Smooth muscle cell (in vitro differentiated cells): ENCODE measurements at regions not wholly inside any gene's neighbourhood (a gene's known extent, or its start where the extent isn't known, plus 50 kb on each side); places are given as distances from the start of the nearest gene placed in this dataset.

Experiments
- DNase-seq: peaks from one replicate; lab custom pipeline; 2025; ENCODE audit not compliant: unreplicated experiment; lab: John Stamatoyannopoulos, UW
- H2AFZ ChIP-seq: fragments of 200-600 bp; sonication (generic); 2 replicates; pipeline ENCODE4 v1.6.0; 2016; ENCODE audit warnings: antibody characterized with exemption, low read depth, mild to moderate bottlenecking
- H3F3A ChIP-seq: fragments of 200-600 bp; sonication (generic); 2 replicates; pipeline ENCODE4 v1.6.0; 2017; ENCODE audit warnings: antibody characterized with exemption, low read depth
- H3K27ac ChIP-seq: fragments of 200-600 bp; sonication (generic); 2 replicates; pipeline ENCODE4 v1.5.1; 2016; ENCODE audit warnings: low read depth, mild to moderate bottlenecking
- H3K27me3 ChIP-seq: fragments of 200-600 bp; sonication (generic); 2 replicates; pipeline ENCODE4 v1.6.1; 2016; ENCODE audit warnings: low read depth, mild to moderate bottlenecking
- H3K36me3 ChIP-seq: fragments of 200-600 bp; sonication (generic); 2 replicates; pipeline ENCODE4 v1.5.1; 2016; ENCODE audit warnings: low read depth
- H3K4me1 ChIP-seq: fragments of 200-600 bp; sonication (generic); 2 replicates; pipeline ENCODE4 v1.5.1; 2016; ENCODE audit warnings: low read depth
- H3K4me2 ChIP-seq: fragments of 200-600 bp; sonication (generic); 2 replicates; pipeline ENCODE4 v1.6.0; 2016; ENCODE audit warnings: mild to moderate bottlenecking
- H3K4me3 ChIP-seq: fragments of 200-600 bp; sonication (generic); 2 replicates; pipeline ENCODE4 v1.5.1; 2016; ENCODE audit warnings: mild to moderate bottlenecking
- H3K79me2 ChIP-seq: fragments of 200-600 bp; sonication (generic); 2 replicates; pipeline ENCODE4 v1.6.0; 2016; ENCODE audit warnings: low read depth, mild to moderate bottlenecking
- H3K9ac ChIP-seq: fragments of 200-600 bp; sonication (generic); 2 replicates; pipeline ENCODE4 v1.6.0; 2016; ENCODE audit warnings: low read depth
- H3K9me3 ChIP-seq: fragments of 200-600 bp; sonication (generic); replicated peaks from 2 replicates; pipeline ENCODE4 v1.5.1; 2016; ENCODE audit warnings: low read depth
- H4K20me1 ChIP-seq: fragments of 200-600 bp; sonication (generic); 2 replicates; pipeline ENCODE4 v1.6.0; 2016; ENCODE audit warnings: low read depth
- CTCF ChIP-seq: fragments of 200-600 bp; sonication (generic); IDR thresholded peaks from 2 replicates; pipeline ENCODE4 v1.5.1; 2017; ENCODE audit warnings: borderline replicate concordance, mild to moderate bottlenecking, antibody characterized with exemption; ENCODE audit not compliant: insufficient read depth, poor library complexity, severe bottlenecking
- WGBS: methylation state at CpG from one replicate; pipeline ENCODE4 v1.1.7; 2016; ENCODE audit warnings: low lambda C conversion rate; 5-methylcytosine and 5-hydroxymethylcytosine counted together

- H3K79me2 ChIP-seq = no peaks in the 10 kb centered on the region
- WGBS = 96% methylated on average over 5 of the region's 5 CpGs
- no peaks in the 10 kb centered on the region for H3K9me3 ChIP-seq
- H3K36me3 ChIP-seq = no peaks in the 10 kb centered on the region
- no peak for DNase-seq
- H3K9ac ChIP-seq = no peak overlapping the region
- H3K27me3 ChIP-seq = peaks cover 11% of the 10 kb centered on the region
- H3K27ac ChIP-seq = no peak overlapping the region
- no peak for TF ChIP-seq CTCF
- H3K4me1 ChIP-seq = no peaks in the 10 kb centered on the region
- H3K4me2 ChIP-seq = no peak overlapping the region
- H3K4me3 ChIP-seq = no peak overlapping the region
- H2AFZ ChIP-seq = no peak overlapping the region
- no peaks in the 10 kb centered on the region for H4K20me1 ChIP-seq
- H3F3A ChIP-seq = no peaks in the 10 kb centered on the region
Measured at GRCh38 chr11:10993640-10994039, 135.8 kb upstream of the ZBED5 start.

- no peak for DNase-seq
- Histone ChIP-seq H3K36me3 (no peaks in the 10 kb centered on the region), H3K9ac (no peak overlapping the region), H3K4me1 (no peaks in the 10 kb centered on the region), H3K9me3 (no peaks in the 10 kb centered on the region), H4K20me1 (no peaks in the 10 kb centered on the region), H3K27me3 (peaks cover 8% of the 10 kb centered on the region), H3K4me3 (no peak overlapping the region), H3K79me2 (no peaks in the 10 kb centered on the region), H3F3A (no peaks in the 10 kb centered on the region), H3K27ac (no peak overlapping the region), H2AFZ (no peak overlapping the region), H3K4me2 (no peak overlapping the region)
- no peak for TF ChIP-seq CTCF
- 72% methylated on average over 3 of the region's 3 CpGs for WGBS
Measured at GRCh38 chr11:10993186-10993585, 135.3 kb upstream of the ZBED5 start.

- WGBS = 87% methylated on average over 4 of the region's 4 CpGs
- Histone ChIP-seq H3K36me3 (no peaks in the 10 kb centered on the region), H3K4me1 (no peaks in the 10 kb centered on the region), H3K79me2 (no peaks in the 10 kb centered on the region), H3F3A (no peaks in the 10 kb centered on the region), H2AFZ (no peak overlapping the region), H4K20me1 (no peaks in the 10 kb centered on the region), H3K27ac (no peak overlapping the region), H3K4me3 (no peak overlapping the region), H3K4me2 (no peak overlapping the region), H3K9ac (no peak overlapping the region), H3K9me3 (no peaks in the 10 kb centered on the region), H3K27me3 (no peaks in the 10 kb centered on the region)
- no peak for TF ChIP-seq CTCF
- no peak for DNase-seq
Measured at GRCh38 chr11:10991393-10991792, 133.5 kb upstream of the ZBED5 start.

GRCh38 chr11:10990637-10991193 is 132.9 kb upstream of the ZBED5 start:
- Histone ChIP-seq H3K4me3 (no peak overlapping the region), H3K27ac (no peak overlapping the region), H3K4me1 (no peaks in the 10 kb centered on the region), H2AFZ (no peak overlapping the region), H4K20me1 (no peaks in the 10 kb centered on the region), H3K9ac (no peak overlapping the region), H3K9me3 (no peaks in the 10 kb centered on the region), H3K36me3 (no peaks in the 10 kb centered on the region), H3K27me3 (no peaks in the 10 kb centered on the region), H3F3A (no peaks in the 10 kb centered on the region), H3K79me2 (no peaks in the 10 kb centered on the region), H3K4me2 (no peak overlapping the region)
- DNase-seq = no peak
- TF ChIP-seq CTCF = no peak
- WGBS = 90% methylated on average over 3 of the region's 3 CpGs
